Muscle layer of duodenum (tissue), 2 donors: ENCODE measurements at regions not wholly inside any gene's neighbourhood (a gene's known extent, or its start where the extent isn't known, plus 50 kb on each side); places are given as distances from the start of the nearest gene placed in this dataset.

Source experiments
- H3K27ac ChIP-seq: one replicate; pipeline ENCODE4 v1.7.0; 2013; ENCODE audit warnings: mild to moderate bottlenecking, low read length
- H3K27me3 ChIP-seq: one replicate; pipeline ENCODE4 v1.7.0; 2013; ENCODE audit warnings: low read depth, mild to moderate bottlenecking, control low read depth, low read length
- H3K36me3 ChIP-seq, 2 donors: one replicate each; pipeline ENCODE4 v1.7.0; 2013; ENCODE audit warnings: low read length in 2 of 2, control low read depth in 1 of 2, mild to moderate bottlenecking in 1 of 2; ENCODE audit not compliant: insufficient read depth in 2 of 2, control insufficient read depth in 1 of 2
- H3K4me1 ChIP-seq, 2 donors: one replicate each; pipeline ENCODE4 v1.7.0; 2013; ENCODE audit warnings: low read length in 2 of 2, mild to moderate bottlenecking in 2 of 2, control low read depth in 1 of 2, moderate library complexity in 1 of 2; ENCODE audit not compliant: insufficient read depth in 2 of 2, control insufficient read depth in 1 of 2
- H3K4me3 ChIP-seq, 2 donors: one replicate each; pipeline ENCODE4 v1.7.0; 2013; ENCODE audit warnings: low read length in 2 of 2, low read depth in 1 of 2, mild to moderate bottlenecking in 1 of 2
- H3K9me3 ChIP-seq, 2 donors: one replicate each; pipeline ENCODE4 v1.7.0; 2013; ENCODE audit warnings: low read length in 2 of 2, control low read depth in 1 of 2, mild to moderate bottlenecking in 1 of 2; ENCODE audit not compliant: control insufficient read depth in 1 of 2
- donor health status: healthy.

DNA sequence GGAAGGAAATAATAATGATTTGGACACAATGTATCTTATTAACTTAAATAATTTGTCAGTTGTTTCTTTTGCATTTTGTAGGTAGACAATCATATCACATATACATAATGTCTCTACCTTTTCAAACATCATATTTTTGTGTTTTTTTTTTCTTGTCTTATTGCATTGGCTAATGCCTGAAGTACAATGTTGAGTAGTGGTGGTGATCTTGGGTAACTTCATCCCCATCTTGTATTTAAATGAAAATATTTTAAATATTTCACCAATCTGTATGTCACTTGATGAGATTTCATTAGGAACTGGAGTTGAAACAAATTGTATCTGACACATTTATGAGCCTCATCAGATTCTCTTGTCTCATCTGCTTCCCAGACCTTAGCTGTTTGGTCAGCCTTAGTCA, 109.7 kb upstream of the LHX5 start:
- peaks cover 0 to 15% of the 10 kb centered on the region in 2 donors for H3K9me3 ChIP-seq
- H3K27ac ChIP-seq = no peak overlapping the region
- H3K4me3 ChIP-seq = no peak overlapping the region
- H3K27me3 ChIP-seq = peaks cover 5% of the 10 kb centered on the region
- no peaks in the 10 kb centered on the region for H3K36me3 ChIP-seq
- no peaks in the 10 kb centered on the region for H3K4me1 ChIP-seq

DNA sequence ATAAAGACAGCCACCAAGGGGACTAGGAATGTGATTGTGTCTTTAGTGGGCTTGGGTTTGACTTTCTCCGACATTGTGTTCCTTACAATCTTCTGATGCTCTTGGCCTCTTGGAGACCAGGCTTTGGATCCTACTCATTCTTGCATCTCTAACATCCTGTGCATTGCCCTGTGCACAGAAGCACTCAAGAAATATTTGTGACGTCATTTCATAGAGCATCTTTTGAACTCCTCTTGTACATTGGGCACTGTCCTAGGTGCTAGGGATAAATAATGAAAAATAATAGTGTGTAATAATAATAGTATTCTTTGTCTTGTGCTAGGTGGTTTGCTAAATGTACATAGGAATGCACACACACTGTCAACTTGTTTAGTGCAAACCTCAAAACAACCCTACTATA, 108.8 kb upstream of the LHX5 start:
- Histone ChIP-seq H3K4me1 (no peaks in the 10 kb centered on the region), H3K9me3 (peaks cover 0 to 15% of the 10 kb centered on the region in 2 donors), H3K27me3 (peaks cover 5% of the 10 kb centered on the region), H3K36me3 (no peaks in the 10 kb centered on the region), H3K27ac (no peak overlapping the region), H3K4me3 (no peak overlapping the region)

DNA sequence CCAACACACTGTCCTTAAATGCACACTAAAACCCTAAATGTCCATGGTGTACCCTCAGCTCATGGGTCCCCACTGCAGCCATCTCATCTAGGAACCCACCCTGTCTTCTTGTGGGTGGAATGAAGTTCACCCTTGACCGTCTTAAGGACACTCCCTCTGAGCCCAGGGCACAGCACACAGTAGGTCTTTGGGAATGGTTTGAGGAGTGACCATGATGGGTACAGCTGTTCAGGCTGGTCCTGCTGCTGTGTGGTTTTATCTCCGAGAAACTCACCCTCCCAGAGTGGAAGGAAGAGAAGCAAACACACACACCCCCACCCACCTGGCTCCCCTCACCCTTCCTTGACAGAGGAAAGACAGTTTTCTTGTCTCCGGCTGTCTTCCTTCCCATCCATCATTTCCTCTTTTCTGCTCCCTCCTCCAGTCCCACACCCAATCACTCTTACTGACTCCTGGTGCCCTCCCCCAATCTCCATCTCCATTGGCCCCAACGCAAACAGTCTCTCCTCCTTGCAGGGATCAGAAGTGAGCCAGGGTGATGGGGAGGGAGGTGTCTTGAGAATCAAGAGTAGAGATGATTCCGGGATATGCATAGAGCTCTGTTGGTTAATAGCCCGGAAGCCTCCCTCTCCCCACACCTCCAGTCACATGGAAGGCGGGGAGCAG, 105.9 kb upstream of the LHX5 start:
- Histone ChIP-seq H3K4me1 (no peaks in the 10 kb centered on the region), H3K27me3 (peaks cover 5% of the 10 kb centered on the region)

DNA sequence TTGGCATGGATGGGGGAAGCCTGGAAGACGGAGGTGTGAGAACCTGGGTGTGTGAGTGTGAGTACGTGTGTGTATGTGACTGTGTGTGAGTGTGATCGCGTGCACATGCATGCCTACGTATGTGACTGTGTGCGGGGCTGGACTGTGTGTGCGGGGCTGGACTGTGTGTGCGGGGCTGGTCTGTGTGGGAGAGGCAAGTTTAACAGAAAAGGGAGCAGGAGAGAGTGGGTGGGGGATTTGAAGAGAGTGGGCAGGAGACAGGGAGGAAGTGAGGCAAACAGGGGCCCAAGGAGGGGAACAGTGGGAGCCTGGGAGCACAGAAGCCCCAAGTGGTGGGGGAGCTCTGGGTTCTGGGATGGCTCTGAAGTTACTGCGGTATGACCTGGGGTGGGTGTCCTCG, 103.7 kb upstream of the LHX5 start:
- Histone ChIP-seq H3K4me1 (no peaks in the 10 kb centered on the region), H3K4me3 (no peak overlapping the region), H3K27ac (no peak overlapping the region), H3K36me3 (no peaks in the 10 kb centered on the region), H3K27me3 (peaks cover 9% of the 10 kb centered on the region), H3K9me3 (no peaks in the 10 kb centered on the region)

More for the DNA sequence above, 105.9 kb upstream of the LHX5 start:
- H3K9me3 ChIP-seq = peaks cover 0 to 13% of the 10 kb centered on the region in 2 donors
- no peak overlapping the region for H3K4me3 ChIP-seq
- no peak overlapping the region for H3K27ac ChIP-seq
- H3K36me3 ChIP-seq = no peaks in the 10 kb centered on the region

DNA sequence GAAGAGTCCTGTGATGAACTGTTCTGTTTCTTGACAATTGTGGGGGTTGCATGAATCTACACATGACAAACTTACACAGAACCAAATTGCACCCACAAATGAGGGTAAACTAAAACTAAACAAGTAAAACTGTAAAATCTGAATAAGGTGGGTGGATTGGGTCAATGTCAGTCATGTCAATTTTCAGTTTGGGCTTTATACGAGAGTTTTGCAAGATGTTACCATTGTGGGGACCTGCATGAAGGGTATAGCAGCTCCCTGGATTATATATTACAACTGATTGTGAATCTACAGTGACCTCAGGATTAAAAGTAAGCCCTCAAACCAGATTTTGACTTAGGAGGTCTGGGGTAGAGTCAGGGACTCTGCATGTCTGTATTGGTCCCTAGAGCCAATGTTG, 101.5 kb upstream of the LHX5 start:
- Histone ChIP-seq H3K9me3 (no peaks in the 10 kb centered on the region), H3K4me3 (no peak overlapping the region), H3K27me3 (peaks cover 3% of the 10 kb centered on the region), H3K36me3 (no peaks in the 10 kb centered on the region), H3K27ac (no peak overlapping the region), H3K4me1 (no peaks in the 10 kb centered on the region)

DNA sequence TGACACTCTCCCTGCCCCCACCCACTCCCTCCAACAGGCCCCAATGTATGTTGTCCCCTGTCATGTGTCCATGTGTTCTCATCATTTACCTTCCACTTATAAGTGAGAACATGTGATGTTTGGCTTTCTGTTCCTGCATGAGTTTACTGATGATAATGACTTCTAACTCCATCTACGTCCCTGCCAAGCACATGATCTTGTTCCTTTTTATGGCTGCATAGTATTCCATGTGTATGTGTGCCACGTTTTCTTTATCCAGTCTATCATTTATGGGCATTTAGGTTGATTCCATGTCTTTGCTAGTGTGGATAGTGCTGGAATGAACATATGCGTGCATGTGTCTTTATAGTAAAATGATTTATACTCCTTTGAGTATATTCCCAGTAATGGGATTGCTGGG, 100.0 kb upstream of the LHX5 start:
- H3K27me3 ChIP-seq = peaks cover 3% of the 10 kb centered on the region
- no peaks in the 10 kb centered on the region for H3K36me3 ChIP-seq
- no peaks in the 10 kb centered on the region for H3K4me1 ChIP-seq
- no peaks in the 10 kb centered on the region for H3K9me3 ChIP-seq
- no peak overlapping the region for H3K27ac ChIP-seq
- H3K4me3 ChIP-seq = no peak overlapping the region

DNA sequence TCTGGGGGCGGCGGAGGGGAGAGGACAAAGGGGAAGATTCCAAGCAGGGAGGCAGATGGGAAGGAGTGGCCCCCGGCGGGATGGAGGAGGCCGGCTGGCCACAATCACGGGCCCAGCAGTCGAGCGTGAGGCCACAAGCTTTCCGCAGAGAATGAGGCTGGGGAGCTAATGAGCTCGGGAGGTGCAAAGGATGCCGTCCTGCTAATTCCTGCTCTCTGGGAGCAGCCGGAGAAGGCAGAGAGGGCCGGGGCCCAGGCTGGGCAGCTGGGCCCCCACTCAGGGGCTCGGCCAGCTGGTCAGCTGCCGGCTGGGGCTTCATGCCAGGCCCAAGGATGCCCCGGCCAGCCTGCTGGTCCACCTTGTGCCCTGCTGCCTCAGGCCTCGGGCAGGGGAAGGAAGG, 98.1 kb upstream of the LHX5 start:
- Histone ChIP-seq H3K4me1 (no peaks in the 10 kb centered on the region), H3K4me3 (no peak overlapping the region), H3K27ac (no peak overlapping the region), H3K9me3 (no peaks in the 10 kb centered on the region), H3K27me3 (peaks cover 3% of the 10 kb centered on the region), H3K36me3 (no peaks in the 10 kb centered on the region)

DNA sequence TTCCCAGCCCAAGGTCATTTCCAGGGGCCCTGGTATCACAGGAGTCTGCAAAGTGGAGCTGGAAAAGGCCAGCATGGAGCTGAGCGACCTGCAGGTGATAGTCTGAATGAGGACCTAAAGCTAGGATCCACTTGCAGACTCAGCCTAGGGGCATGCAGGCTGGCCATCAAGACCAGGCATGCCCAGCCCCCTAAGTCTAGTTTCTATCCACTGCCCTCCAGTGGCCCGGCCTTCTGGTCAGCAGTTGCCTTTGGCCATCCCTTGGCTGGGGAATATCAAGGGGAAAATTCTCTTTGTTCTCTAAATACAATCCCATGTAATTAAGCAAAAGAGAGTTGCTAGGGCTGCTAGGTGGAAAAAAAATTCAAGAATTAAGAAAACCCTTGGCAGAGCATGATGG, 96.3 kb upstream of the LHX5 start:
- Histone ChIP-seq H3K4me1 (no peaks in the 10 kb centered on the region), H3K36me3 (no peaks in the 10 kb centered on the region), H3K4me3 (no peak overlapping the region), H3K27ac (no peak overlapping the region), H3K9me3 (no peaks in the 10 kb centered on the region), H3K27me3 (peaks cover 3% of the 10 kb centered on the region)

DNA sequence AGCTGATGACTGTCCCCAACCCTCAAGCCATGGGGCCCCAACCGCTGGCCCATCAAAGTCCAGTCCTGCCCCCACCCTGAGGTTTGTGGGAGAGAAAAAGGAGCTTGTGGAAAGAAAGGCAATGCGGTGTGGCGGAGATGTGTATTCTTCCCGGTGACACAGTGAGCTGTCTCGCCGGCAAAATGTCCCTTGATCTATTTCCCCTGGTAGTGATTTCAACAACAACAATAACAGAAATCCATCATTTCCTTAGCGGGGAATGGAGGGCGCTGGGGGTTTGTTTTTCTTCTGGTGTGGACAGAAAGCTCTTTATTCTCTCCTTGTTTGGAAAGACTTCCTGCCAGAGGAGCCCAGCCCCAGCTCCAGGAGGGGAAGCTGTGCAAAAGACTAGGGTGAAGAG, 93.7 kb upstream of the LHX5 start:
- no peaks in the 10 kb centered on the region for H3K4me1 ChIP-seq
- H3K27ac ChIP-seq = no peak overlapping the region
- no peaks in the 10 kb centered on the region for H3K27me3 ChIP-seq

DNA sequence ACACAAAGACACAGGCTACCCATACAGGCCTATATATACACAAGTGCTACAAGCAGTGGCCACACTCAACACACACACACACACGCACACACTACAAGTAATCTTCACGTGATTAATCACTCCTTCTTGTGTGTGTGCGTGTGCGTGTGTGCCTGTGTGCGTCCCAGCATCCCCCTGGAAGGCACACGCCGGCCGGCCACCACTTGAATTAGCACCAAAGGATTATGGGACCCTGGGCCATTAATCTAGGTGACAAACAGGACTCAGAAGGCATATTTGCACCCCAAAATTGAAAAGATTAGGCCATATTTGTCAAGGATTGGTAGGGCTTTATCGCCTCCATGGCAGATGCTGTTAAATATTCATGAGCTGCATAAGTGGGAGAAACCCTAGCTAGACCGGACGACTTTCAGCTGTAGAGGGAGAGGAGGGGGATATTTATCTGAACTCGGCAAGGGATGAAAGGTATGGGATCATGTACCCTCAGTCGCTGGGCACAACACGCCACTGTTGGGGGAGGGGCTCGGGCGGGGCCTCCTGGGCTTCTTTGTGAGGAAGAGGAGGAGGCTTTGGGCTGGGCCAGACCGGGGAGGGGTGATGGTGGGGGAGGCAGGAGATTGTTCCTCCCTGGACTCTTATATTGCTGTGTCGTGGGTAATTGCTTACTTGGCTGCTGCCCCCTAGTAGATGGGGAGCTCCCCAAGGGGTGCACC, 89.6 kb upstream of the LHX5 start:
- Histone ChIP-seq H3K4me3 (no peak overlapping the region), H3K27ac (no peak overlapping the region), H3K27me3 (no peaks in the 10 kb centered on the region), H3K4me1 (no peaks in the 10 kb centered on the region), H3K9me3 (no peaks in the 10 kb centered on the region), H3K36me3 (no peaks in the 10 kb centered on the region)

More for the DNA sequence above, 93.7 kb upstream of the LHX5 start:
- no peak overlapping the region for H3K4me3 ChIP-seq
- no peaks in the 10 kb centered on the region for H3K9me3 ChIP-seq
- H3K36me3 ChIP-seq = no peaks in the 10 kb centered on the region

DNA sequence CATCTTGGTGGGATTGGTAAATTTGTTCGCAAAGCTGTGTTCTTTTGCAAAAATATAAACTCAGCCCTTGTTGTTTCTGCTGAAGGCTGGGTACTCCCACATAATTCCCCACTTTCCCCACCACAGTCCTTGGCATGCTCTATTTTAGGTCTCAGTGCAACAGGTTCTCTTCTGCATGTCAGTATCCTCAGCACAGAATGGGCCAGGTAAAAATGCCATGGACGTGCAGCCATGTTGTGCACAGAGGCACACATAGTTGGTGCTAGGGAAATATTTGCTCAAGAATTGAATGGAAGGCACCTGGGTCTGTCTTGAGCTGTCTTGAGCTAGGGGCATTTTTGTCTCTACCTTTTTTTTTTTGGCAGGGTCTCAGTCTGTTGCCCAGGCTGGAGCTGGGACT, 87.8 kb upstream of the LHX5 start:
- Histone ChIP-seq H3K27me3 (no peaks in the 10 kb centered on the region), H3K27ac (no peak overlapping the region), H3K4me3 (no peak overlapping the region), H3K9me3 (peaks cover 0 to 5% of the 10 kb centered on the region in 2 donors), H3K4me1 (no peaks in the 10 kb centered on the region), H3K36me3 (no peaks in the 10 kb centered on the region)

DNA sequence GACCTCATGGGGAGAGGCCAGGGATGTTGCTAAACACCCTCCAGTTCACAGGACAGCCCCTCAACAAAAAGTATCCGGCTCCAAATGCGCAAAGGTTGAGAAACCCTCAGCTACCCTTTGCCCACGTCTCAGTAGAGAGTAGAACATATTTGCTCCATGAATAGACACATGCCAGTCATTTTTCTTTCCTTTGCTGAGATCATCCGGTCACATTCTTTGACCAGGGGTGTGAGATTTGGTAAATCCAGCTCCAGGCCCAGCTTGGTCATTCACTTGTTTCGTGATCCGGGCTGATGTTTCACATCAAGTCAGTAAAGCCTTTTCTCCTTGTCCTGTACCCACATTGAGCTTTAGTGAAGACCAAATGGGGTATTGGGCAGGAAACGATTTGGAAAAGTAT, 83.6 kb upstream of the LHX5 start:
- Histone ChIP-seq H3K36me3 (no peaks in the 10 kb centered on the region), H3K4me3 (no peak overlapping the region), H3K27ac (no peak overlapping the region), H3K4me1 (no peaks in the 10 kb centered on the region), H3K27me3 (no peaks in the 10 kb centered on the region), H3K9me3 (peaks cover 0 to 9% of the 10 kb centered on the region in 2 donors)
